ENCODE measurements at regions not wholly inside any gene's neighbourhood (a gene's known extent, or its start where the extent isn't known, plus 50 kb on each side); places are given as distances from the start of the nearest gene placed in this dataset.

- H3K27ac ChIP-seq, result no peak overlapping the region
- intact Hi-C loops (cut with DNase I; ENCODE audit: low total_unique reads), result no loop called here
- TF ChIP-seq EP300 (IDR thresholded peaks at IDR 0.05; ENCODE audit: low read depth) (no peak), POLR2A (IDR thresholded peaks at IDR 0.05) (no peak), CTCF (IDR thresholded peaks at IDR 0.05) (no peak), POLR2AphosphoS5 (IDR thresholded peaks at IDR 0.05) (no peak)
Measured at GRCh38 chr3:117510396-117510795, 800.8 kb downstream of the TUSC7 start.

GRCh38 chr3:117512975-117513374 is 803.4 kb downstream of the TUSC7 start:
- H3K27ac ChIP-seq, result no peak overlapping the region
- in situ Hi-C loops (cut with MboI; ENCODE audit: low pct_ligation_motif_present in 1 of 4, low pct_unique_long_range_greater_than_20kb in 1 of 4, low sequenced_read_pairs in 3 of 4) (no loop called here), intact Hi-C loops (cut with DNase I; ENCODE audit: low total_unique reads) (no loop called here)
- no peak overlapping the region for H3K4me3 ChIP-seq
- peaks cover 0 to under 1% (median 0%) of the 10 kb centered on the region in 4 donors for H3K4me1 ChIP-seq
- H3K27me3 ChIP-seq, result no peaks in the 10 kb centered on the region
- no peaks in the 10 kb centered on the region for H3K36me3 ChIP-seq
- no peaks in the 10 kb centered on the region for H3K9me3 ChIP-seq
- TF ChIP-seq CTCF (IDR thresholded peaks at IDR 0.05) (no peak), EP300 (IDR thresholded peaks at IDR 0.05; ENCODE audit: low read depth) (no peak), POLR2A (IDR thresholded peaks at IDR 0.05) (no peak), POLR2AphosphoS5 (IDR thresholded peaks at IDR 0.05) (no peak)
- no peak for DNase-seq
- 57 to 75% methylated on average over 1 of the region's 1 CpG for WGBS, 2 donors (ENCODE audit: low coverage in 1 of 2)

More at GRCh38 chr3:117510396-117510795, 800.8 kb downstream of the TUSC7 start:
- no peaks in the 10 kb centered on the region for H3K4me1 ChIP-seq
- no peaks in the 10 kb centered on the region for H3K9me3 ChIP-seq
- WGBS, 2 donors (ENCODE audit: low coverage in 1 of 2), result 59% methylated on average over 1 of the region's 1 CpG; no CpG with 5 or more reads in 1 of the 2 donors
- in situ Hi-C loops (cut with MboI; ENCODE audit: low pct_ligation_motif_present in 1 of 4, low pct_unique_long_range_greater_than_20kb in 1 of 4, low sequenced_read_pairs in 3 of 4), result no loop called here
- no peak overlapping the region for H3K4me3 ChIP-seq
- no peaks in the 10 kb centered on the region for H3K36me3 ChIP-seq
- no peaks in the 10 kb centered on the region for H3K27me3 ChIP-seq
- no peak for DNase-seq

- 60 to 82% methylated on average over 1 to 2 of the region's 2 CpGs for WGBS, 2 donors (ENCODE audit: low coverage in 1 of 2)
- H3K27me3 ChIP-seq, result no peaks in the 10 kb centered on the region
- peak; percentile 8 for DNase-seq
- no peak overlapping the region for H3K27ac ChIP-seq
- intact Hi-C loops (cut with DNase I; ENCODE audit: low total_unique reads) (no loop called here), in situ Hi-C loops (cut with MboI; ENCODE audit: low pct_ligation_motif_present in 1 of 4, low pct_unique_long_range_greater_than_20kb in 1 of 4, low sequenced_read_pairs in 3 of 4) (no loop called here)
- no peak overlapping the region for H3K4me3 ChIP-seq
- no peaks in the 10 kb centered on the region for H3K36me3 ChIP-seq
- H3K4me1 ChIP-seq, result peaks cover 0 to 20% (median 5%) of the 10 kb centered on the region in 4 donors
- no peaks in the 10 kb centered on the region for H3K9me3 ChIP-seq
- no peak for TF ChIP-seq POLR2AphosphoS5 (IDR thresholded peaks at IDR 0.05)
- no peak for TF ChIP-seq CTCF (IDR thresholded peaks at IDR 0.05)
- TF ChIP-seq EP300 (IDR thresholded peaks at IDR 0.05; ENCODE audit: low read depth), result no peak
- no peak for TF ChIP-seq POLR2A (IDR thresholded peaks at IDR 0.05)
Measured at GRCh38 chr3:117515309-117515708, 805.7 kb downstream of the TUSC7 start.

GRCh38 chr3:117518364-117518763 is 808.8 kb downstream of the TUSC7 start:
- no peaks in the 10 kb centered on the region for H3K9me3 ChIP-seq
- intact Hi-C loops (cut with DNase I; ENCODE audit: low total_unique reads), result no loop called here

More at GRCh38 chr3:117518364-117518763, 808.8 kb downstream of the TUSC7 start:
- Histone ChIP-seq H3K27ac (peak overlapping the region; percentile 1 to 58 (median 40)), H3K36me3 (no peaks in the 10 kb centered on the region), H3K4me1 (peaks cover 0 to 23% (median 5%) of the 10 kb centered on the region in 4 donors), H3K27me3 (no peaks in the 10 kb centered on the region), H3K4me3 (no peak overlapping the region)
- DNase-seq, result peak; percentile 19
- TF ChIP-seq CTCF (IDR thresholded peaks at IDR 0.05) (no peak), POLR2AphosphoS5 (IDR thresholded peaks at IDR 0.05) (no peak), POLR2A (IDR thresholded peaks at IDR 0.05) (no peak), EP300 (IDR thresholded peaks at IDR 0.05; ENCODE audit: low read depth) (no peak)
- WGBS, 2 donors (ENCODE audit: low coverage in 1 of 2), result 38 to 47% methylated on average over 4 of the region's 4 CpGs
- in situ Hi-C loops (cut with MboI; ENCODE audit: low pct_ligation_motif_present in 1 of 4, low pct_unique_long_range_greater_than_20kb in 1 of 4, low sequenced_read_pairs in 3 of 4), result no loop called here

Data from transverse colon (tissue), 4 donors.